Coronary artery (tissue), 2 donors: ENCODE measurements at regions not wholly inside any gene's neighbourhood (a gene's known extent, or its start where the extent isn't known, plus 50 kb on each side); places are given as distances from the start of the nearest gene placed in this dataset.
"Not testable (repeated sequence)": the region's sequence is repeated elsewhere in the genome, so short reads cannot be mapped to it uniquely, and the experiment has no call there.

Experiments
- DNase-seq: peaks from one replicate; pipeline ENCODE4 v3.0.0-alpha.2; 2017; ENCODE audit warnings: low spot score
- H3K27ac ChIP-seq, 2 donors: fragments of 200-600 bp; sonication (generic); one replicate each; pipeline ENCODE4 v1.5.1; 2016 to 2019
- H3K4me3 ChIP-seq: fragments of 200-600 bp; sonication (generic); 2 replicates; pipeline ENCODE4 v1.5.1; 2016; ENCODE audit warnings: mild to moderate bottlenecking, moderate library complexity
- TF ChIP-seq, protein P1 (sequence below): fragments of 200-600 bp; sonication (generic); IDR thresholded peaks from one replicate; pipeline ENCODE4 v1.5.1; 2019; ENCODE audit warnings: antibody characterized with exemption

DNA sequence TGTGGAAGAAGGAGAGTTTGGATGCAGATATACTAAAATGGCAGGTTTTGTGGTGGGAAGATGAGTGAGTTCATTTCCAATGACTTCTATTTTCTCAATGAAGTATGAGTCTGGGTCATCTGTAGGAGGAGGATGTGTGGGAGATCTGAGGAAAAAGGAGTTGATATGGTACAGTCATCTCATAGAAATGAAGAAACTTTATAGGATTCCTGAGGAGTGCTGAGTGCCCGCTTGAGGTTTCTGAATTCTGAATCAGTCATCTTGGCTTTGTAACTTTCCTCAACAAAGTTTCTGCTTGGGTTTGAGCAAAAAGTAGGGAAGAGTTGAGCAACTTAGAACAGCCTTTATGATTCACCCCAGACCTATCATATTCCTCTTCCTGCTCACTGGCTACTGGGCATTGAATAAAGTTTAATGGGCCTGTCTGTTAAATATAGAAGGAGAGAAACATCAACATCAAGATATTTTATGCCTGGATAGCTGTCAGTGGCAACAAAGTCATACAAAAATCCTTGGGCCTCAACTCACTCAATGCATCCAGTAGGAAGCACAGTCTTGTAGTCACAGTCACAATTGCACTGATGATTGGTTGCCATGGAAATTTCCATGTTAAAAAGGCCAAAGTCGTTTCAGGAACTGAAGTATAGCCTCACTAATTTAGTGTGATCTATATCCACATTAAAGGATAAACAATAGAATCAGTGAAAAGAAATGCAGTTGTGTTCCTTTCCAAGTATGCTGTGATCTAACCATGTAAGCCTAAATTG lies 284.7 kb downstream of the DUSP6 start:
- Histone ChIP-seq H3K27ac (no peak overlapping the region), H3K4me3 (no peak overlapping the region)
- TF ChIP-seq, protein P1, sequence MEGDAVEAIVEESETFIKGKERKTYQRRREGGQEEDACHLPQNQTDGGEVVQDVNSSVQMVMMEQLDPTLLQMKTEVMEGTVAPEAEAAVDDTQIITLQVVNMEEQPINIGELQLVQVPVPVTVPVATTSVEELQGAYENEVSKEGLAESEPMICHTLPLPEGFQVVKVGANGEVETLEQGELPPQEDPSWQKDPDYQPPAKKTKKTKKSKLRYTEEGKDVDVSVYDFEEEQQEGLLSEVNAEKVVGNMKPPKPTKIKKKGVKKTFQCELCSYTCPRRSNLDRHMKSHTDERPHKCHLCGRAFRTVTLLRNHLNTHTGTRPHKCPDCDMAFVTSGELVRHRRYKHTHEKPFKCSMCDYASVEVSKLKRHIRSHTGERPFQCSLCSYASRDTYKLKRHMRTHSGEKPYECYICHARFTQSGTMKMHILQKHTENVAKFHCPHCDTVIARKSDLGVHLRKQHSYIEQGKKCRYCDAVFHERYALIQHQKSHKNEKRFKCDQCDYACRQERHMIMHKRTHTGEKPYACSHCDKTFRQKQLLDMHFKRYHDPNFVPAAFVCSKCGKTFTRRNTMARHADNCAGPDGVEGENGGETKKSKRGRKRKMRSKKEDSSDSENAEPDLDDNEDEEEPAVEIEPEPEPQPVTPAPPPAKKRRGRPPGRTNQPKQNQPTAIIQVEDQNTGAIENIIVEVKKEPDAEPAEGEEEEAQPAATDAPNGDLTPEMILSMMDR, result no peak
- no peak for DNase-seq

DNA sequence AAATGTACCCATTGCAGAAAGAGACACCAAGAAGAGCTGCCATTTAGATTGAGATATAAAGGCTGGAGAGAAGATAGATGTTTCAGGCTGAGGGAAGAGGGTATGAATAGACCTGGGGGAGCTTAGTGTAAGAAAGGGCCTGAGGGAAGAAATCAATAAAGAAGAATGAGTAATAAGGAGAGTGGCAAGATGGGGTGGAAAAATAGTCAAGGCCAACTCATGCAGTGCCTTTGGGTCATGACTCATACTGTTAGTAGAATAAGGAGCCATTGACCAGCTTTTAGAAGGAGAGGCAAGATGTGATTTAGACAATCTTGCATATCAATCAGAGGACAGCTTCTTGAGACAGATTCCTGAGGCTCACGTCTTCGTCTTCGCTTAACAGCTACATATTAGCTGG lies 287.5 kb downstream of the DUSP6 start:
- H3K27ac ChIP-seq, result no peak overlapping the region
- H3K4me3 ChIP-seq, result no peak overlapping the region
- TF ChIP-seq, protein P1, result no peak
- DNase-seq, result no peak

DNA sequence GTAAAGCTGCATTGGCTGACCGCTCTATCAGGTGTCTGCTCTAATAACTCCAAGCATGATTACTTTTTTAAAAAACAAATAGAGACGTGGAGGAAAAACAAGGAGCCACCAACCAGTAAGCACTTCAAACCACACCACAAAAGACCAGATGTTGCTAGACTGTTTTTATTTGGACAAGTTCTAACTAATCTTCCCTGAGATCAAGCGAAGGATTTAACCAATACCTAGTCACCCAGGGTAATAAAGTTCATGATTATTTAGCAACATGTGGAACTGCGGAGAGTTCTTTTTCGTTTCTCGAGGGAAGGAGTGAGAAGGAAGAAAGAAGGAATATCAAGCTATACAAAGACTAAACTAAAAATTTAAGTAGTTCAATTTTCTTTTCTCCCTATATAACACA lies 288.1 kb downstream of the DUSP6 start:
- Histone ChIP-seq H3K4me3 (no peak overlapping the region), H3K27ac (no peak overlapping the region)
- TF ChIP-seq, protein P1, result no peak
- DNase-seq, result no peak

DNA sequence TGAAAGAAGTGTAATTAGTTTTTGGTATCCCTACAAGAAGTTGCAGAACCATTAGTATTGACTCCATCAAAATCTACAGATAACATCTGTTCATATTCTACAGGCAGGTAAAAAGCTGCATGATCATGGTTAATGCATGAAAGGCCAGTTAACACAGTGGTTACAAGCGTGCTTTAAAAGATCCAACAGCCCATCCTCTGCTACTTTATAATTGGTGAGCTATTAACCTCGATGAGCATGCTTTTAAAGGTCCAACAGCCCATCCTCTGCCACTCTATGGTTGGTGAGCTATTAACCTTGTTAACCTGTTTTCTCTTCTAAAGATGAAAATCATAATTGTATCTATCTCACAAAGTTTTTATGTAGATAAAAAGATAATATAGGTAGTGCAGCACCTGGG lies 289.3 kb downstream of the DUSP6 start:
- TF ChIP-seq, protein P1, result no peak
- DNase-seq, result no peak
- Histone ChIP-seq H3K27ac (no peak overlapping the region), H3K4me3 (no peak overlapping the region)

DNA sequence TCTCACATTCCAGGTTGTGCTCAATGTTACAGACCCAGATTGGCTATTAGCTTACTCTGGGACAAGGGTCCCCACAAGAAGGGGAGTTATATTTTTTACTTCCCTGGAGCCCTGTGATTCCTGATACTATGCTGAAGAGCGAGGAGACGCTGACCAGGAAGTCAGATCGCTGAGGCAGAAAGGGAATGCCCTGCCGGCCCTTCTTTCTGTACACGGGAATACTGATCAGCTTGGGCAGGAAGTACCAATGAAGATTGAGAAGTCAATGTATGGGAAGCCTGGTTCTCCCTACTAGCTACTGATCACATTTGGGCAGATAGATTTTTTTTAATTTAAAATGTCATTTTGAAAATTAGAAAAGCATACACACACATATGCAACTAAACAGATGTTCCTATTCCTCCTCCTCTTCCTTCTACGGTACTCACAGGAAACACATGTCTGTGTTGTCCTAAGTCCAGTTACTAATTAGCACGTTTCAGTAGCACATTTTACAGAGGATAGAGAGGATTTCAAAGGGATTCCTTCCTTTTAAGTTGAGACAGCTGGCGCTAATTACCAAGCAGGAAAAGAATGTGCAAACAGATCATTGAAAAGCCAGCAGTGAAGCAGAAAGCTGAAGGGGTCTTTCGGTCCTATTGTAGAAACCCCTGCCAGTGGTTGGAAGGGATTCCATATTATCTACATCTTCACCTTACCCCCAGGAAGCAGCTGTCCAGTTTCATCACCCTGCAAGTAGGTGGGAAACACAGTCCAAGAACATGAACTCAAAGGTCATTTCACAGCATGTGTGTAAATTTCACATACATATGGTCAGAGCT lies 292.4 kb downstream of the DUSP6 start:
- TF ChIP-seq, protein P1, result no peak
- Histone ChIP-seq H3K27ac (no peak overlapping the region), H3K4me3 (no peak overlapping the region)
- no peak for DNase-seq

DNA sequence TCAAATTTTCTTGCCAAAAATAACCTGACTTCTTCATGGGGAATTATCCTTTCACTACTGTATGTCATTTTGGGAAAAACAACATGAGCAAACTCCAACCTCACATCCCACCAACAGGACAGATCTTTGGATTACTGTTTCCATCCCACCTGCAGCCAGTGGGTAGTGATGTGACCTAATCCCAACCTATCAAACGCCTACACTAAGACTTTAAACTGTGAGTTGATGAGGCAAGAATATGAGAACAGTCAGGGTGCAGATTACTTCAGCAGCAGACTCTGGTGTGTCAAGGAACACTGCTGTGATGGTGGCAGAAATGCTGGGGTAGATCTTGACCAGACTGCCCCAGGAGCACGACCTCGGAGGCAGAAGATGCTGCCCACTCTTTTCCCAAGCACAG lies 293.2 kb downstream of the DUSP6 start:
- DNase-seq, result no peak
- H3K4me3 ChIP-seq, result no peak overlapping the region
- no peak overlapping the region for H3K27ac ChIP-seq
- TF ChIP-seq, protein P1, result no peak

DNA sequence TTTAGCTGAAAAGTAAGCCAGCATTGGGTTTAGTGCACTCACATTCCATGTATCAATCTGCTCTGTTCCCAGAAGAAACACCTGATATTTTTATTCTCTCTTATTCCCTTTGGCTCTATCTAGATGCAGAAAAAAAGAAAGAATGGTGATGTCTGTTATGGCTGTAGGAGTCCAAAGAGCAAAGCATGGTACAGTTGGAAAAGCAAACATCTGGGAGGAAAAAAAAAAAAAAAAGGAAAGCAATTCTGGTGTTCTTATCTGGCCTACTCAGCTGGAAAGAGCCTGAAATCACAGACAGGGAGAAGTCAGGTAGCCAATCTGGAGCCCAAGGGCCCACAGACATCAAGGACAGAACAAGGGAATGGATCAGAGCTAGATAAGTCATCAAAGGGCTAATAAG lies 293.9 kb downstream of the DUSP6 start:
- no peak for DNase-seq
- no peak overlapping the region for H3K27ac ChIP-seq
- TF ChIP-seq, protein P1, result no peak
- H3K4me3 ChIP-seq, result no peak overlapping the region

DNA sequence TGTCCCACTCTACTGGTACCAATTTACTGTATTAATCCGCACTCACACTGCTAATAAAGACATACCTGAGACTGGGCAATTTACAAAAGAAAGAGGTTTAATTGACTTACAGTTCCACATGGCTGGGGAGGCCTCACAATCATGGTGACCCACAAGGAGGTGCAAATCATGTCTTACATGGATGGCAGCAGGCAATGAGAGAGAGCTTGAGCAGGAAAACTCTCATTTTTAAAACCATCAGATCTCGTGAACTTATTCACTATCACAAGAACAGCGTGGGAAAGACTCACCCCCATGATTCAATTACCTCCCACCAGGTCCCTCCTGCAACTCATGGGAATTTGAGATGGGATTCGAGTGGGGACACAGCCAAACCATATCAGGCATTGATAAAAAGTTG lies 298.5 kb downstream of the DUSP6 start:
- not testable (repeated sequence) for H3K4me3 ChIP-seq, DNase-seq, H3K27ac ChIP-seq
